Mucosa of stomach (tissue), 1 donor: ENCODE measurements at regions not wholly inside any gene's neighbourhood (a gene's known extent, or its start where the extent isn't known, plus 50 kb on each side); places are given as distances from the start of the nearest gene placed in this dataset.
A peak's percentile ranks its signal among the peaks of the same experiment; 100 is the strongest.

ENCODE experiments used
- H3K27me3 ChIP-seq: one replicate; pipeline ENCODE4 v1.7.0; 2013; ENCODE audit warnings: mild to moderate bottlenecking, low read length; ENCODE audit not compliant: control insufficient read depth, insufficient read depth
- H3K36me3 ChIP-seq: one replicate; pipeline ENCODE4 v1.7.0; 2013; ENCODE audit warnings: low read length; ENCODE audit not compliant: control insufficient read depth, insufficient read depth
- H3K4me1 ChIP-seq: one replicate; pipeline ENCODE4 v1.7.0; 2013; ENCODE audit warnings: mild to moderate bottlenecking, low read length; ENCODE audit not compliant: control insufficient read depth, insufficient read depth
- H3K4me3 ChIP-seq: one replicate; pipeline ENCODE4 v1.7.0; 2013; ENCODE audit warnings: low read length
- H3K9ac ChIP-seq: one replicate; pipeline ENCODE4 v1.7.0; 2013; ENCODE audit warnings: mild to moderate bottlenecking, low read length, moderate library complexity
- H3K9me3 ChIP-seq: one replicate; pipeline ENCODE4 v1.7.0; 2013; ENCODE audit warnings: mild to moderate bottlenecking, low read length, moderate library complexity; ENCODE audit not compliant: control insufficient read depth
- donor health status: Pancreatic carcinoma.

- Histone ChIP-seq H3K4me3 (no peak overlapping the region), H3K36me3 (no peaks in the 10 kb centered on the region), H3K9ac (no peak overlapping the region), H3K27me3 (peaks cover 8% of the 10 kb centered on the region), H3K4me1 (peaks cover 25% of the 10 kb centered on the region), H3K9me3 (no peaks in the 10 kb centered on the region)
Measured at GRCh38 chr18:22547807-22548561, 130.3 kb upstream of the CTAGE1 start.

GRCh38 chr18:22549260-22549937 is 131.7 kb upstream of the CTAGE1 start:
- Histone ChIP-seq H3K27me3 (peaks cover 8% of the 10 kb centered on the region), H3K36me3 (no peaks in the 10 kb centered on the region), H3K4me3 (no peak overlapping the region), H3K9ac (no peak overlapping the region), H3K9me3 (no peaks in the 10 kb centered on the region), H3K4me1 (peaks cover 25% of the 10 kb centered on the region)

- H3K27me3 ChIP-seq = peaks cover 8% of the 10 kb centered on the region
- no peak overlapping the region for H3K9ac ChIP-seq
- no peak overlapping the region for H3K4me3 ChIP-seq
- no peaks in the 10 kb centered on the region for H3K9me3 ChIP-seq
- H3K36me3 ChIP-seq = no peaks in the 10 kb centered on the region
- peaks cover 25% of the 10 kb centered on the region for H3K4me1 ChIP-seq
Measured at GRCh38 chr18:22550366-22550765, 132.7 kb upstream of the CTAGE1 start.

- no peak overlapping the region for H3K4me3 ChIP-seq
- peaks cover 25% of the 10 kb centered on the region for H3K4me1 ChIP-seq
- H3K9ac ChIP-seq = no peak overlapping the region
- H3K9me3 ChIP-seq = no peaks in the 10 kb centered on the region
- peaks cover 8% of the 10 kb centered on the region for H3K27me3 ChIP-seq
- H3K36me3 ChIP-seq = no peaks in the 10 kb centered on the region
Measured at GRCh38 chr18:22550861-22551260, 133.1 kb upstream of the CTAGE1 start.

- Histone ChIP-seq H3K4me3 (no peak overlapping the region), H3K9ac (no peak overlapping the region), H3K4me1 (peaks cover 18% of the 10 kb centered on the region), H3K36me3 (no peaks in the 10 kb centered on the region), H3K27me3 (peaks cover 8% of the 10 kb centered on the region), H3K9me3 (no peaks in the 10 kb centered on the region)
Measured at GRCh38 chr18:22551536-22552151, 133.9 kb upstream of the CTAGE1 start.

- Histone ChIP-seq H3K27me3 (peaks cover 8% of the 10 kb centered on the region), H3K9ac (no peak overlapping the region), H3K4me3 (no peak overlapping the region), H3K4me1 (peaks cover 18% of the 10 kb centered on the region), H3K36me3 (no peaks in the 10 kb centered on the region), H3K9me3 (no peaks in the 10 kb centered on the region)
Measured at GRCh38 chr18:22552254-22552653, 134.5 kb upstream of the CTAGE1 start.

- Histone ChIP-seq H3K36me3 (no peaks in the 10 kb centered on the region), H3K9ac (no peak overlapping the region), H3K4me1 (peaks cover 18% of the 10 kb centered on the region), H3K27me3 (peaks cover 8% of the 10 kb centered on the region), H3K4me3 (no peak overlapping the region), H3K9me3 (no peaks in the 10 kb centered on the region)
Measured at GRCh38 chr18:22552899-22553460, 135.3 kb upstream of the CTAGE1 start.

GRCh38 chr18:22556222-22557167 is 138.8 kb upstream of the CTAGE1 start:
- H3K9me3 ChIP-seq = no peaks in the 10 kb centered on the region
- no peak overlapping the region for H3K9ac ChIP-seq
- H3K4me1 ChIP-seq = peaks cover 9% of the 10 kb centered on the region
- no peak overlapping the region for H3K4me3 ChIP-seq
- H3K36me3 ChIP-seq = no peaks in the 10 kb centered on the region
- H3K27me3 ChIP-seq = no peaks in the 10 kb centered on the region

GRCh38 chr18:22557168-22557941 is 139.6 kb upstream of the CTAGE1 start:
- H3K36me3 ChIP-seq = no peaks in the 10 kb centered on the region
- H3K9me3 ChIP-seq = no peaks in the 10 kb centered on the region
- peaks cover 2% of the 10 kb centered on the region for H3K4me1 ChIP-seq
- no peak overlapping the region for H3K4me3 ChIP-seq
- no peaks in the 10 kb centered on the region for H3K27me3 ChIP-seq
- no peak overlapping the region for H3K9ac ChIP-seq

GRCh38 chr18:22558945-22559385 is 141.2 kb upstream of the CTAGE1 start:
- H3K9me3 ChIP-seq = no peaks in the 10 kb centered on the region
- H3K36me3 ChIP-seq = no peaks in the 10 kb centered on the region
- peaks cover 5% of the 10 kb centered on the region for H3K4me1 ChIP-seq
- no peaks in the 10 kb centered on the region for H3K27me3 ChIP-seq
- H3K4me3 ChIP-seq = peak overlapping the region; percentile 56
- H3K9ac ChIP-seq = peak overlapping the region; percentile 73
